Gastroesophageal sphincter (tissue), 4 donors: ENCODE measurements at regions not wholly inside any gene's neighbourhood (a gene's known extent, or its start where the extent isn't known, plus 50 kb on each side); places are given as distances from the start of the nearest gene placed in this dataset.

Source experiments
- ATAC-seq: fragments of 150-250 bp; one replicate; pipeline ENCODE4 v1.9.1; 2016; ENCODE audit warnings: mild to moderate bottlenecking, moderate library complexity
- H3K27ac ChIP-seq, 4 donors: fragments of 200-600 bp; sonication (generic) in 3 of 4; 1 replicate in 3 of 4; 2 replicates in 1 of 4; pipeline ENCODE4 v1.5.1; 2016 to 2019
- H3K27me3 ChIP-seq: fragments of 200-600 bp; sonication (generic); one replicate; pipeline ENCODE4 v1.5.1; 2019
- H3K36me3 ChIP-seq, 2 donors: fragments of 200-600 bp; sonication (generic); one replicate each; pipeline ENCODE4 v1.5.1; 2019; ENCODE audit warnings: control low read depth in 1 of 2
- H3K4me1 ChIP-seq, 3 donors: fragments of 200-600 bp; sonication (generic); 1 replicate in 2 of 3; 2 replicates in 1 of 3; pipeline ENCODE4 v1.5.1; 2016 to 2019; ENCODE audit warnings: control low read depth in 2 of 3
- H3K4me3 ChIP-seq, 2 donors: fragments of 200-600 bp; sonication (generic); one replicate each; pipeline ENCODE4 v1.5.1; 2019; ENCODE audit warnings: mild to moderate bottlenecking in 1 of 2, moderate library complexity in 1 of 2
- H3K9me3 ChIP-seq, 3 donors: fragments of 200-600 bp; sonication (generic); one replicate each; pipeline ENCODE4 v1.5.1; 2017 to 2019; ENCODE audit warnings: control low read depth in 2 of 3
- EP300 ChIP-seq: sonication (generic); formaldehyde crosslinking; IDR thresholded peaks from one replicate; pipeline ENCODE4 v1.6.1; 2017; ENCODE audit warnings: antibody characterized with exemption, mild to moderate bottlenecking
- POLR2A ChIP-seq, 2 donors: fragments of 450-650 bp; IDR thresholded peaks; one replicate each; pipeline ENCODE4 v1.6.1; 2017; ENCODE audit warnings: antibody characterized with exemption in 2 of 2, mild to moderate bottlenecking in 2 of 2, moderate library complexity in 1 of 2
- POLR2AphosphoS5 ChIP-seq: sonication (generic); formaldehyde crosslinking; IDR thresholded peaks from one replicate; pipeline ENCODE4 v1.6.1; 2017; ENCODE audit warnings: antibody characterized with exemption
- WGBS, 2 donors: methylation state at CpG; one replicate each; pipeline ENCODE4 v1.1.5; 2018; ENCODE audit warnings: low coverage in 1 of 2; 5-methylcytosine and 5-hydroxymethylcytosine counted together
- TF ChIP-seq, protein P1 (sequence below), 4 experiments: fragments of 200-600 bp in 2 of 4; fragments of 450-650 bp in 2 of 4; sonication (generic) in 1 of 4; IDR thresholded peaks; one replicate each; pipeline ENCODE4 v1.5.1; 2017 to 2019; ENCODE audit warnings: antibody characterized with exemption in 4 of 4, mild to moderate bottlenecking in 2 of 4, moderate library complexity in 2 of 4

DNA sequence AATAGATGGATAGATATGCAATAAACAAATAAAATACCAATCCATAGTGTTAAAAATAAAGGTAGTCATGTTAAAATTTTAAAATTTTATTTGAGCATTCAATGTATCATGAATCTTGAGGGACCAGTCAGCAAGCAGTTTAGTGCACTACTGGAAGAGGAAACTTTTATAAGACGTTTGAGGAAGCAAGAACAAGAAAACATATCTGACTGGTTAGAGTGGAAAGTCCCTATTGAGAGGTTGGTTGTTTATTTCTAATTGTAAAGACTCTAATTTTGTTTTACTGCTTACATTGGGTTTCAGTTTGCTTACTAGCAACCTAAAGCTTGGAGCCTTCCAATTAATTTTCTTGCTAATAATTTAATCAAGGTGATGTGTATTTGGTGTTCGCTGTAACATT, 786.2 kb downstream of the RAB28 start:
- no peaks in the 10 kb centered on the region for H3K36me3 ChIP-seq
- TF ChIP-seq, protein P1, sequence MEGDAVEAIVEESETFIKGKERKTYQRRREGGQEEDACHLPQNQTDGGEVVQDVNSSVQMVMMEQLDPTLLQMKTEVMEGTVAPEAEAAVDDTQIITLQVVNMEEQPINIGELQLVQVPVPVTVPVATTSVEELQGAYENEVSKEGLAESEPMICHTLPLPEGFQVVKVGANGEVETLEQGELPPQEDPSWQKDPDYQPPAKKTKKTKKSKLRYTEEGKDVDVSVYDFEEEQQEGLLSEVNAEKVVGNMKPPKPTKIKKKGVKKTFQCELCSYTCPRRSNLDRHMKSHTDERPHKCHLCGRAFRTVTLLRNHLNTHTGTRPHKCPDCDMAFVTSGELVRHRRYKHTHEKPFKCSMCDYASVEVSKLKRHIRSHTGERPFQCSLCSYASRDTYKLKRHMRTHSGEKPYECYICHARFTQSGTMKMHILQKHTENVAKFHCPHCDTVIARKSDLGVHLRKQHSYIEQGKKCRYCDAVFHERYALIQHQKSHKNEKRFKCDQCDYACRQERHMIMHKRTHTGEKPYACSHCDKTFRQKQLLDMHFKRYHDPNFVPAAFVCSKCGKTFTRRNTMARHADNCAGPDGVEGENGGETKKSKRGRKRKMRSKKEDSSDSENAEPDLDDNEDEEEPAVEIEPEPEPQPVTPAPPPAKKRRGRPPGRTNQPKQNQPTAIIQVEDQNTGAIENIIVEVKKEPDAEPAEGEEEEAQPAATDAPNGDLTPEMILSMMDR (IDR thresholded peaks at IDR 0.05): no peak
- no peak for TF ChIP-seq POLR2AphosphoS5
- TF ChIP-seq EP300: no peak
- no peak for TF ChIP-seq POLR2A (IDR thresholded peaks at IDR 0.05)
- H3K4me3 ChIP-seq: no peak overlapping the region
- H3K4me1 ChIP-seq: no peaks in the 10 kb centered on the region
- H3K9me3 ChIP-seq: no peaks in the 10 kb centered on the region
- no peak overlapping the region for H3K27ac ChIP-seq
- no peaks in the 10 kb centered on the region for H3K27me3 ChIP-seq
- no peak for ATAC-seq
- WGBS, 2 donors: 64 to 67% methylated on average over 2 of the region's 2 CpGs

DNA sequence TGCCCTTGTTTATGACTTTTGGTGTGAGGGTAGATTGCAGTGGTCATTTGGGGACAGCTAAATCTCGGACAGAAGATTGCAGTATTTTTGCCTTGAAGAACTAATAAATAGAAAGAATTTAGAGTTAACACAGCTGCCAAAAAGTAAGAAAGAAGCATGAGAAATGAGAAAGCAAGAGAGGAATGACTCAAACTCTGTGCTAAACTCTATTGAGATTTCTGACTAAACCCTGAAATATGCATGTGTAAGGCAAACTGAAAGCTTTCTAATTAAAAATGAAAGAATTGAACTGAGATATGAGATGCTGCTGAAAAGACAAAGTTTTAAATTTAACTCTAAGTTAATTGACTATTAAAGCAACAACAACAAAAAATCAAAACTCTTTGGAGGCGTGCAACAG, 791.3 kb downstream of the RAB28 start:
- WGBS, 2 donors: 49 to 51% methylated on average over 2 of the region's 2 CpGs
- Histone ChIP-seq H3K36me3 (no peaks in the 10 kb centered on the region), H3K27ac (no peak overlapping the region), H3K4me3 (no peak overlapping the region), H3K27me3 (no peaks in the 10 kb centered on the region), H3K4me1 (no peaks in the 10 kb centered on the region), H3K9me3 (no peaks in the 10 kb centered on the region)
- no peak for TF ChIP-seq POLR2AphosphoS5
- TF ChIP-seq EP300: no peak
- TF ChIP-seq, protein P1 (IDR thresholded peaks at IDR 0.05): no peak
- no peak for TF ChIP-seq POLR2A (IDR thresholded peaks at IDR 0.05)
- no peak for ATAC-seq

- H3K36me3 ChIP-seq: no peaks in the 10 kb centered on the region
- H3K4me3 ChIP-seq: no peak overlapping the region
- ATAC-seq: no peak
- no peaks in the 10 kb centered on the region for H3K9me3 ChIP-seq
- no peak overlapping the region for H3K27ac ChIP-seq
- no peaks in the 10 kb centered on the region for H3K27me3 ChIP-seq
- no peaks in the 10 kb centered on the region for H3K4me1 ChIP-seq
- TF ChIP-seq, protein P1 (IDR thresholded peaks at IDR 0.05): no peak
- TF ChIP-seq EP300 (no peak), POLR2AphosphoS5 (no peak), POLR2A (IDR thresholded peaks at IDR 0.05) (no peak)
These were observed 793.0 kb downstream of the RAB28 start for GRCh38 chr4:12691168-12691567.

- no peaks in the 10 kb centered on the region for H3K4me1 ChIP-seq
- ATAC-seq: no peak
- H3K27me3 ChIP-seq: no peaks in the 10 kb centered on the region
- H3K36me3 ChIP-seq: no peaks in the 10 kb centered on the region
- H3K27ac ChIP-seq: no peak overlapping the region
- no peak overlapping the region for H3K4me3 ChIP-seq
- no peaks in the 10 kb centered on the region for H3K9me3 ChIP-seq
- WGBS, 2 donors: 77 to 86% methylated on average over 2 of the region's 2 CpGs
- no peak for TF ChIP-seq POLR2AphosphoS5
- TF ChIP-seq EP300: no peak
- no peak for TF ChIP-seq POLR2A (IDR thresholded peaks at IDR 0.05)
- TF ChIP-seq, protein P1 (IDR thresholded peaks at IDR 0.05): no peak
These were observed 794.7 kb downstream of the RAB28 start for GRCh38 chr4:12689457-12689856.

GRCh38 chr4:12679217-12679616, 804.9 kb downstream of the RAB28 start:
- H3K27ac ChIP-seq: no peak overlapping the region
- no peak overlapping the region for H3K4me3 ChIP-seq
- TF ChIP-seq EP300 (no peak), POLR2A (IDR thresholded peaks at IDR 0.05) (no peak), POLR2AphosphoS5 (no peak)
- TF ChIP-seq, protein P1 (IDR thresholded peaks at IDR 0.05): no peak
- H3K4me1 ChIP-seq: no peaks in the 10 kb centered on the region
- H3K36me3 ChIP-seq: no peaks in the 10 kb centered on the region
- peaks cover 0 to 12% (median 0%) of the 10 kb centered on the region in 3 donors for H3K9me3 ChIP-seq
- ATAC-seq: no peak
- no peaks in the 10 kb centered on the region for H3K27me3 ChIP-seq
- 27 to 44% methylated on average over 2 of the region's 2 CpGs for WGBS, 2 donors
